ENCODE measurements at regions not wholly inside any gene's neighbourhood (a gene's known extent, or its start where the extent isn't known, plus 50 kb on each side); places are given as distances from the start of the nearest gene placed in this dataset.

DNA sequence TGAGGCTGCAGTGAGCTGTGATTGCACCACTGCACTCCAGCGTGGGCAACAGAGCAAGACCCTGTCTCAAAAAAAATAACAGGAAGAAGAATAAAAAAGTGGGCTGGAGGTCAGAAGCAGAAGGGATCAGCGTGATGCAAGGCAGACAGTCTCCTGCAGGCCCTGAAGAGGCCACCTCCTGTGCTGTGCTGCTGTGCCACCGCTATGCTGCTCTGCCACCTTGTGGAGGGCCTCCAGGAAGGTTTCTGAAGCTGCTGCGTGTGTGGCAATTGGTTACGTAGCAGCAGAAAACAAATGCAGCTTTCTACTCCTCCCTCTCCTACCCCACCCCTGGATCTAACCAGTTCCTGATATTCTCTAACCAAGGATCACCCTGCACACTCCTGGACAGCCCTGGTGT lies 815.5 kb downstream of the KCNJ18 start:
- Histone ChIP-seq H3K4me1 (ENCODE audit: control insufficient read depth in 1 of 2, insufficient read depth in 2 of 2, low read length in 2 of 2) (no peaks in the 10 kb centered on the region), H4K20me1 (ENCODE audit: insufficient read depth) (no peaks in the 10 kb centered on the region), H3K4me2 (ENCODE audit: low read length) (no peak overlapping the region), H3K27ac (ENCODE audit: low read depth, low read length) (no peak overlapping the region), H3K79me2 (ENCODE audit: insufficient read depth, low read length) (no peaks in the 10 kb centered on the region), H3K36me3 (ENCODE audit: control insufficient read depth in 1 of 2, insufficient read depth in 2 of 2, low read length in 2 of 2) (no peaks in the 10 kb centered on the region), H3K27me3 (ENCODE audit: insufficient read depth, low read length) (no peaks in the 10 kb centered on the region), H3K9me3 (ENCODE audit: control insufficient read depth in 1 of 2, insufficient read depth in 1 of 2, low read depth in 1 of 2, low read length in 2 of 2) (peaks cover 0 to 3% of the 10 kb centered on the region in 2 experiments; a peak in 2 of 4 replicates), H2AFZ (ENCODE audit: low read depth, low read length, poor library complexity, severe bottlenecking) (no peak overlapping the region), H3K9me2 (ENCODE audit: insufficient read depth) (no peaks in the 10 kb centered on the region), H3K9ac (ENCODE audit: low read length) (no peak overlapping the region), H3K4me3 (replicated peaks in 1 of 2; ENCODE audit: low read depth in 1 of 2, low read length in 2 of 2) (no peak overlapping the region)
- ChIA-PET CTCF (no interaction called here), RAD21 (ENCODE audit: low non-redundant PET in 1 of 2, low total read pairs in 2 of 2, uncharacterized antibody in 2 of 2, unreplicated experiment in 2 of 2) (no interaction called here), POLR2A (no interaction called here)
- no peak for ATAC-seq
- no TSS peak for BruUV-seq (replicated peaks)
- intact Hi-C loops (cut with micrococcal nuclease): no loop called here
- DNase-seq (ENCODE audit: low read depth, low spot score): no peak
- TF ChIP-seq POLR2AphosphoS5 (IDR thresholded peaks at IDR 0.05; ENCODE audit: low read depth, low read length): no peak
- no peak for TF ChIP-seq POLR2A (IDR thresholded peaks at IDR 0.05; ENCODE audit: borderline replicate concordance, extremely low read depth, insufficient read depth, insufficient read length)
- no peak for TF ChIP-seq CEBPB (IDR thresholded peaks at IDR 0.05; ENCODE audit: low read depth)
- TF ChIP-seq, protein P1, sequence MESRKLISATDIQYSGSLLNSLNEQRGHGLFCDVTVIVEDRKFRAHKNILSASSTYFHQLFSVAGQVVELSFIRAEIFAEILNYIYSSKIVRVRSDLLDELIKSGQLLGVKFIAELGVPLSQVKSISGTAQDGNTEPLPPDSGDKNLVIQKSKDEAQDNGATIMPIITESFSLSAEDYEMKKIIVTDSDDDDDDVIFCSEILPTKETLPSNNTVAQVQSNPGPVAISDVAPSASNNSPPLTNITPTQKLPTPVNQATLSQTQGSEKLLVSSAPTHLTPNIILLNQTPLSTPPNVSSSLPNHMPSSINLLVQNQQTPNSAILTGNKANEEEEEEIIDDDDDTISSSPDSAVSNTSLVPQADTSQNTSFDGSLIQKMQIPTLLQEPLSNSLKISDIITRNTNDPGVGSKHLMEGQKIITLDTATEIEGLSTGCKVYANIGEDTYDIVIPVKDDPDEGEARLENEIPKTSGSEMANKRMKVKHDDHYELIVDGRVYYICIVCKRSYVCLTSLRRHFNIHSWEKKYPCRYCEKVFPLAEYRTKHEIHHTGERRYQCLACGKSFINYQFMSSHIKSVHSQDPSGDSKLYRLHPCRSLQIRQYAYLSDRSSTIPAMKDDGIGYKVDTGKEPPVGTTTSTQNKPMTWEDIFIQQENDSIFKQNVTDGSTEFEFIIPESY (IDR thresholded peaks at IDR 0.05; ENCODE audit: extremely low read depth, insufficient replicate concordance, low read length): no peak
- no peak for TF ChIP-seq SRF (IDR thresholded peaks at IDR 0.05; ENCODE audit: low read depth)
- TF ChIP-seq, protein P2, sequence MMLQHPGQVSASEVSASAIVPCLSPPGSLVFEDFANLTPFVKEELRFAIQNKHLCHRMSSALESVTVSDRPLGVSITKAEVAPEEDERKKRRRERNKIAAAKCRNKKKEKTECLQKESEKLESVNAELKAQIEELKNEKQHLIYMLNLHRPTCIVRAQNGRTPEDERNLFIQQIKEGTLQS (IDR thresholded peaks at IDR 0.05): no peak
- no peak for TF ChIP-seq JUND (IDR thresholded peaks at IDR 0.05)
- TF ChIP-seq ZFX (IDR thresholded peaks at IDR 0.05): no peak
- TF ChIP-seq SP1 (IDR thresholded peaks at IDR 0.05; ENCODE audit: low read depth): no peak
- TF ChIP-seq, protein P3, sequence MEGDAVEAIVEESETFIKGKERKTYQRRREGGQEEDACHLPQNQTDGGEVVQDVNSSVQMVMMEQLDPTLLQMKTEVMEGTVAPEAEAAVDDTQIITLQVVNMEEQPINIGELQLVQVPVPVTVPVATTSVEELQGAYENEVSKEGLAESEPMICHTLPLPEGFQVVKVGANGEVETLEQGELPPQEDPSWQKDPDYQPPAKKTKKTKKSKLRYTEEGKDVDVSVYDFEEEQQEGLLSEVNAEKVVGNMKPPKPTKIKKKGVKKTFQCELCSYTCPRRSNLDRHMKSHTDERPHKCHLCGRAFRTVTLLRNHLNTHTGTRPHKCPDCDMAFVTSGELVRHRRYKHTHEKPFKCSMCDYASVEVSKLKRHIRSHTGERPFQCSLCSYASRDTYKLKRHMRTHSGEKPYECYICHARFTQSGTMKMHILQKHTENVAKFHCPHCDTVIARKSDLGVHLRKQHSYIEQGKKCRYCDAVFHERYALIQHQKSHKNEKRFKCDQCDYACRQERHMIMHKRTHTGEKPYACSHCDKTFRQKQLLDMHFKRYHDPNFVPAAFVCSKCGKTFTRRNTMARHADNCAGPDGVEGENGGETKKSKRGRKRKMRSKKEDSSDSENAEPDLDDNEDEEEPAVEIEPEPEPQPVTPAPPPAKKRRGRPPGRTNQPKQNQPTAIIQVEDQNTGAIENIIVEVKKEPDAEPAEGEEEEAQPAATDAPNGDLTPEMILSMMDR (IDR thresholded peaks at IDR 0.05 in 2 of 3, conservative IDR thresholded peaks at IDR 0.05 in 1 of 3; ENCODE audit: borderline replicate concordance in 1 of 3, insufficient read depth in 1 of 3, low read depth in 2 of 3, low read length in 2 of 3): no peak
- no peak for TF ChIP-seq CBX3 (IDR thresholded peaks at IDR 0.05; ENCODE audit: low read depth)
- no peak for TF ChIP-seq TCF7L2 (IDR thresholded peaks at IDR 0.05; ENCODE audit: borderline replicate concordance, extremely low read depth, insufficient read depth, insufficient read length)
- TF ChIP-seq SIN3A (IDR thresholded peaks at IDR 0.05; ENCODE audit: low read depth): no peak
- TF ChIP-seq, protein P4, sequence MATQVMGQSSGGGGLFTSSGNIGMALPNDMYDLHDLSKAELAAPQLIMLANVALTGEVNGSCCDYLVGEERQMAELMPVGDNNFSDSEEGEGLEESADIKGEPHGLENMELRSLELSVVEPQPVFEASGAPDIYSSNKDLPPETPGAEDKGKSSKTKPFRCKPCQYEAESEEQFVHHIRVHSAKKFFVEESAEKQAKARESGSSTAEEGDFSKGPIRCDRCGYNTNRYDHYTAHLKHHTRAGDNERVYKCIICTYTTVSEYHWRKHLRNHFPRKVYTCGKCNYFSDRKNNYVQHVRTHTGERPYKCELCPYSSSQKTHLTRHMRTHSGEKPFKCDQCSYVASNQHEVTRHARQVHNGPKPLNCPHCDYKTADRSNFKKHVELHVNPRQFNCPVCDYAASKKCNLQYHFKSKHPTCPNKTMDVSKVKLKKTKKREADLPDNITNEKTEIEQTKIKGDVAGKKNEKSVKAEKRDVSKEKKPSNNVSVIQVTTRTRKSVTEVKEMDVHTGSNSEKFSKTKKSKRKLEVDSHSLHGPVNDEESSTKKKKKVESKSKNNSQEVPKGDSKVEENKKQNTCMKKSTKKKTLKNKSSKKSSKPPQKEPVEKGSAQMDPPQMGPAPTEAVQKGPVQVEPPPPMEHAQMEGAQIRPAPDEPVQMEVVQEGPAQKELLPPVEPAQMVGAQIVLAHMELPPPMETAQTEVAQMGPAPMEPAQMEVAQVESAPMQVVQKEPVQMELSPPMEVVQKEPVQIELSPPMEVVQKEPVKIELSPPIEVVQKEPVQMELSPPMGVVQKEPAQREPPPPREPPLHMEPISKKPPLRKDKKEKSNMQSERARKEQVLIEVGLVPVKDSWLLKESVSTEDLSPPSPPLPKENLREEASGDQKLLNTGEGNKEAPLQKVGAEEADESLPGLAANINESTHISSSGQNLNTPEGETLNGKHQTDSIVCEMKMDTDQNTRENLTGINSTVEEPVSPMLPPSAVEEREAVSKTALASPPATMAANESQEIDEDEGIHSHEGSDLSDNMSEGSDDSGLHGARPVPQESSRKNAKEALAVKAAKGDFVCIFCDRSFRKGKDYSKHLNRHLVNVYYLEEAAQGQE (IDR thresholded peaks at IDR 0.05; ENCODE audit: low read depth): no peak
- TF ChIP-seq YY1 (IDR thresholded peaks at IDR 0.05; ENCODE audit: extremely low read depth, insufficient replicate concordance, low read depth, low read length): no peak
- TF ChIP-seq ELF1 (IDR thresholded peaks at IDR 0.05; ENCODE audit: borderline replicate concordance, low read depth): no peak
- TF ChIP-seq ZNF274 (IDR thresholded peaks at IDR 0.05; ENCODE audit: low read depth, low read length): no peak

All from HCT116 (cell line).